DOHH2 (cell line): ENCODE measurements at regions not wholly inside any gene's neighbourhood (a gene's known extent, or its start where the extent isn't known, plus 50 kb on each side); places are given as distances from the start of the nearest gene placed in this dataset.

Experiments used
- H3F3A ChIP-seq: fragments of 200-600 bp; sonication (generic), shearing (Covaris generic); 2 replicates; pipeline ENCODE4 v1.6.0; 2016; ENCODE audit warnings: antibody characterized with exemption, mild to moderate bottlenecking; ENCODE audit not compliant: control insufficient read depth, insufficient read depth
- H3K27ac ChIP-seq: fragments of 200-600 bp; sonication (generic); 2 replicates; pipeline ENCODE4 v1.5.1; 2014; ENCODE audit warnings: low read depth, mild to moderate bottlenecking, low read length, moderate library complexity
- H3K27me3 ChIP-seq: fragments of 200-600 bp; sonication (generic); 2 replicates; pipeline ENCODE4 v1.6.1; 2014; ENCODE audit warnings: mild to moderate bottlenecking, low read length, mixed read lengths; ENCODE audit not compliant: control insufficient read depth
- H3K36me3 ChIP-seq: fragments of 200-600 bp; sonication (generic); 2 replicates; pipeline ENCODE4 v1.6.1; 2014; ENCODE audit warnings: mild to moderate bottlenecking, low read length, moderate library complexity, mixed read lengths; ENCODE audit not compliant: control insufficient read depth
- H3K4me1 ChIP-seq: fragments of 200-600 bp; sonication (generic); 2 replicates; pipeline ENCODE4 v1.6.1; 2014; ENCODE audit warnings: mild to moderate bottlenecking, low read length, mixed read lengths; ENCODE audit not compliant: control insufficient read depth
- H3K4me2 ChIP-seq: fragments of 200-600 bp; sonication (generic); 2 replicates; pipeline ENCODE4 v1.6.0; 2014; ENCODE audit warnings: mild to moderate bottlenecking, low read length, moderate library complexity
- H3K4me3 ChIP-seq: fragments of 200-600 bp; sonication (generic); 2 replicates; pipeline ENCODE4 v1.5.1; 2014; ENCODE audit warnings: mild to moderate bottlenecking, low read length, mixed read lengths
- H3K79me2 ChIP-seq: fragments of 200-600 bp; sonication (generic); 2 replicates; pipeline ENCODE4 v1.6.1; 2014; ENCODE audit warnings: mild to moderate bottlenecking, low read length, mixed read lengths; ENCODE audit not compliant: control insufficient read depth
- H3K9me2 ChIP-seq: fragments of 200-600 bp; sonication (generic); replicated peaks from 2 replicates; pipeline ENCODE4 v1.6.1; 2014; ENCODE audit warnings: mild to moderate bottlenecking, low read length, mixed read lengths; ENCODE audit not compliant: control insufficient read depth
- H3K9me3 ChIP-seq: fragments of 200-600 bp; sonication (generic); 2 replicates; pipeline ENCODE4 v1.6.1; 2014; ENCODE audit warnings: antibody characterized with exemption, low read length, mixed read lengths; ENCODE audit not compliant: control insufficient read depth, insufficient read depth
- H4K20me1 ChIP-seq: fragments of 200-600 bp; sonication (generic); 2 replicates; pipeline ENCODE4 v1.6.0; 2014; ENCODE audit warnings: low read depth, mild to moderate bottlenecking, antibody characterized with exemption, low read length, moderate library complexity; ENCODE audit not compliant: control insufficient read depth, insufficient read depth
- CTCF ChIP-seq: fragments of 200-600 bp; sonication (generic); IDR thresholded peaks from one replicate; pipeline ENCODE4 v1.5.1; 2014; ENCODE audit warnings: antibody characterized with exemption, mild to moderate bottlenecking, low read depth, low read length; ENCODE audit not compliant: poor library complexity, severe bottlenecking
- EZH2phosphoT487 ChIP-seq: fragments of 200-600 bp; sonication (generic); IDR thresholded peaks from 2 replicates; pipeline ENCODE4 v1.6.1; 2017; ENCODE audit warnings: borderline replicate concordance, mild to moderate bottlenecking, antibody characterized with exemption, low read length, moderate library complexity, mixed read lengths

GRCh38 chrX:8861908-8862307 lies 60.7 kb upstream of the FAM9A start:
- Histone ChIP-seq H3K9me3 (no peaks in the 10 kb centered on the region), H3K36me3 (no peaks in the 10 kb centered on the region), H3K27me3 (no peaks in the 10 kb centered on the region), H4K20me1 (no peaks in the 10 kb centered on the region), H3F3A (no peaks in the 10 kb centered on the region), H3K4me3 (no peak overlapping the region), H3K4me2 (no peak overlapping the region), H3K27ac (no peak overlapping the region), H3K79me2 (no peaks in the 10 kb centered on the region), H3K9me2 (no peaks in the 10 kb centered on the region), H3K4me1 (no peaks in the 10 kb centered on the region)
- TF ChIP-seq EZH2phosphoT487 (no peak), CTCF (no peak)

GRCh38 chrX:8851231-8851886 lies 50.2 kb upstream of the FAM9A start:
- H3K36me3 ChIP-seq = no peaks in the 10 kb centered on the region
- no peaks in the 10 kb centered on the region for H3K9me3 ChIP-seq
- no peaks in the 10 kb centered on the region for H3K4me1 ChIP-seq
- no peaks in the 10 kb centered on the region for H4K20me1 ChIP-seq
- H3K9me2 ChIP-seq = no peaks in the 10 kb centered on the region
- no peaks in the 10 kb centered on the region for H3K79me2 ChIP-seq
- H3K27ac ChIP-seq = no peak overlapping the region
- H3K27me3 ChIP-seq = no peaks in the 10 kb centered on the region
- no peak overlapping the region for H3K4me2 ChIP-seq
- no peaks in the 10 kb centered on the region for H3F3A ChIP-seq
- H3K4me3 ChIP-seq = no peak overlapping the region
- TF ChIP-seq EZH2phosphoT487 (no peak), CTCF (no peak)
